Sigmoid colon (tissue), 6 donors: ENCODE measurements at regions not wholly inside any gene's neighbourhood (a gene's known extent, or its start where the extent isn't known, plus 50 kb on each side); places are given as distances from the start of the nearest gene placed in this dataset.

ENCODE experiments used
- DNase-seq: peaks from one replicate; pipeline ENCODE4 v3.0.0-alpha.2; 2019
- H3K27ac ChIP-seq, 4 donors: fragments of 200-600 bp; sonication (generic); one replicate each; pipeline ENCODE4 v1.5.1; 2016 to 2019; ENCODE audit warnings: mild to moderate bottlenecking in 1 of 4
- H3K27me3 ChIP-seq, 3 donors: fragments of 200-600 bp; sonication (generic); one replicate each; pipeline ENCODE4 v1.5.1; 2019; ENCODE audit warnings: mild to moderate bottlenecking in 1 of 3
- H3K36me3 ChIP-seq, 4 donors: fragments of 200-600 bp; sonication (generic); one replicate each; pipeline ENCODE4 v1.5.1; 2016 to 2019
- H3K4me1 ChIP-seq, 4 donors: fragments of 200-600 bp; sonication (generic); one replicate each; pipeline ENCODE4 v1.5.1; 2017 to 2019
- H3K4me3 ChIP-seq, 4 donors: fragments of 200-600 bp; sonication (generic); one replicate each; pipeline ENCODE4 v1.5.1; 2017 to 2019; ENCODE audit warnings: mild to moderate bottlenecking in 2 of 4, moderate library complexity in 1 of 4
- H3K9me3 ChIP-seq, 4 donors: fragments of 200-600 bp in 3 of 4; sonication (generic) in 3 of 4; one replicate each; pipeline versions ENCODE4 v1.5.1 to v1.6.1; 2013 to 2019
- EP300 ChIP-seq, 4 donors: sonication (generic); formaldehyde crosslinking; IDR thresholded peaks; one replicate each; pipeline ENCODE4 v1.6.1; 2017; ENCODE audit warnings: antibody characterized with exemption in 4 of 4
- POLR2A ChIP-seq, 2 donors: fragments of 450-650 bp; IDR thresholded peaks; one replicate each; pipeline ENCODE4 v1.6.1; 2016; ENCODE audit warnings: antibody characterized with exemption in 2 of 2, mild to moderate bottlenecking in 2 of 2, moderate library complexity in 2 of 2
- POLR2AphosphoS5 ChIP-seq, 4 donors: sonication (generic); formaldehyde crosslinking; IDR thresholded peaks; one replicate each; pipeline ENCODE4 v1.6.1; 2017; ENCODE audit warnings: antibody characterized with exemption in 4 of 4
- WGBS, 2 donors: extraction: QIAGEN DNeasy Blood & Tissue Kit; methylation state at CpG; one replicate each; pipeline ENCODE4 v1.1.7; 2013; 5-methylcytosine and 5-hydroxymethylcytosine counted together
- intact Hi-C: fragments of 100-400 bp; cut with DNase I; formaldehyde crosslinking; loops from one replicate; pipeline ENCODE4 v1.15.1; 2023
- TF ChIP-seq, protein P1 (sequence below), 4 experiments: fragments of 450-650 bp in 3 of 4; fragments of 200-600 bp in 1 of 4; IDR thresholded peaks; one replicate each; pipeline ENCODE4 v1.5.1; 2016 to 2019; ENCODE audit warnings: antibody characterized with exemption in 4 of 4, mild to moderate bottlenecking in 3 of 4, moderate library complexity in 2 of 4
- donor health status: healthy with polysubstance abuse.
- donor health status: healthy.

DNA sequence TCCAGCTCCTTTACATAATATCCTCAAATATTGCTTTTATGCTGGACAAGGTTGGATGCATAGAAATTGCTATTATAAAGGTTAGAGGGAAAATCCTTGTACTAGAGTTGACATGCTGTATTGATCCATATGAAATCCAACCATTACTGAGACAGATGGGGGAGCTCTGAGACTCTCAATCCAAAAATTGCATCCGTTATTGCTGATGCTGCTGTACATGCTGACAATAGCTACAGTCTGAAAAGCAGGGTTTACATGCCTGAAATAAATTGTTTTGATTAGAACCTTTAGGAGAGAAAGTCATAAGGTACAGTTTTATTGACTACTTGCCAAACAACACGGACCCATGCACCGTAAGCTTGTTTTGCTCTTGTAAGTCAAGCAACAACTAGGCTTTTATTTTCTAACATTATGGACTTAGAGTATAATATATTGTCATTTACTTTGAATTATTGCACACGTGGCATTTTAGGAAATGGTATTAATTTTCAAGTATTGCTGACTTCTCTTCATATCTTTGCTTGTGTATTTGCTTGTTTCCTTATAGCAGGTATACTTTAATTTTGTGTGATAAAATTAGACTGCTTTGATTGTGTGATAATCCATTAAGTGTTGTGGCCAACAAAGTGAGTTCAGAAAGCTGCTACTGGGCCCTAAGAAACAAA lies 1365.2 kb downstream of the STIM2 start:
- no peak overlapping the region for H3K4me3 ChIP-seq
- no peaks in the 10 kb centered on the region for H3K9me3 ChIP-seq
- H3K4me1 ChIP-seq, result peaks cover 0 to 22% (median 11%) of the 10 kb centered on the region in 4 donors
- 36 to 58% methylated on average over 4 of the region's 4 CpGs for WGBS, 2 donors
- H3K27ac ChIP-seq, result no peak overlapping the region
- no peak for DNase-seq
- intact Hi-C loops, result no loop called here
- TF ChIP-seq POLR2AphosphoS5 (IDR thresholded peaks at IDR 0.05) (no peak), POLR2A (IDR thresholded peaks at IDR 0.05) (no peak), EP300 (IDR thresholded peaks at IDR 0.05) (no peak)
- TF ChIP-seq, protein P1, sequence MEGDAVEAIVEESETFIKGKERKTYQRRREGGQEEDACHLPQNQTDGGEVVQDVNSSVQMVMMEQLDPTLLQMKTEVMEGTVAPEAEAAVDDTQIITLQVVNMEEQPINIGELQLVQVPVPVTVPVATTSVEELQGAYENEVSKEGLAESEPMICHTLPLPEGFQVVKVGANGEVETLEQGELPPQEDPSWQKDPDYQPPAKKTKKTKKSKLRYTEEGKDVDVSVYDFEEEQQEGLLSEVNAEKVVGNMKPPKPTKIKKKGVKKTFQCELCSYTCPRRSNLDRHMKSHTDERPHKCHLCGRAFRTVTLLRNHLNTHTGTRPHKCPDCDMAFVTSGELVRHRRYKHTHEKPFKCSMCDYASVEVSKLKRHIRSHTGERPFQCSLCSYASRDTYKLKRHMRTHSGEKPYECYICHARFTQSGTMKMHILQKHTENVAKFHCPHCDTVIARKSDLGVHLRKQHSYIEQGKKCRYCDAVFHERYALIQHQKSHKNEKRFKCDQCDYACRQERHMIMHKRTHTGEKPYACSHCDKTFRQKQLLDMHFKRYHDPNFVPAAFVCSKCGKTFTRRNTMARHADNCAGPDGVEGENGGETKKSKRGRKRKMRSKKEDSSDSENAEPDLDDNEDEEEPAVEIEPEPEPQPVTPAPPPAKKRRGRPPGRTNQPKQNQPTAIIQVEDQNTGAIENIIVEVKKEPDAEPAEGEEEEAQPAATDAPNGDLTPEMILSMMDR (IDR thresholded peaks at IDR 0.05), result no peak
- H3K36me3 ChIP-seq, result no peaks in the 10 kb centered on the region
- H3K27me3 ChIP-seq, result no peaks in the 10 kb centered on the region

DNA sequence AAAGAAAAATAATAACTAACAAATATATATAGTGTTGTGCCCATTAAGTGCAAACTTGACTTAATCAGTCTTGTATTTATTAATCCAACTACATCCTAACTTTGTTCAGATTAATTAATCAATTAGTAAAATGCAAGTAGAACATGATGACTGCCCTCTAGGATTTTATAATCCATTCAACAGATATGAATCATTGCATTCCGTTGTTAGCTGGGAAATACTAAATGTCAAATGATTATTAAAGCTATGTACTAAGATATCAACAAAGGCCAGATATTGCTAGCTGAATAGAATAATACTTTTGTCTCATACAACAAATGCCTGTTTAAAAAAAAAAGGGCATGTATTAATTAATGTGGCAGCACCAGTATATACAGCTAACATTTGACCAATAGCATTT lies 1366.3 kb downstream of the STIM2 start:
- intact Hi-C loops, result no loop called here
- Histone ChIP-seq H3K4me1 (peaks cover 0 to 22% (median 11%) of the 10 kb centered on the region in 4 donors), H3K9me3 (no peaks in the 10 kb centered on the region), H3K4me3 (no peak overlapping the region), H3K36me3 (no peaks in the 10 kb centered on the region), H3K27ac (no peak overlapping the region), H3K27me3 (no peaks in the 10 kb centered on the region)
- no peak for DNase-seq
- WGBS, 2 donors, result 40 to 88% methylated on average over 1 of the region's 1 CpG
- TF ChIP-seq EP300 (IDR thresholded peaks at IDR 0.05) (no peak), POLR2AphosphoS5 (IDR thresholded peaks at IDR 0.05) (no peak), POLR2A (IDR thresholded peaks at IDR 0.05) (no peak)
- TF ChIP-seq, protein P1 (IDR thresholded peaks at IDR 0.05), result no peak

DNA sequence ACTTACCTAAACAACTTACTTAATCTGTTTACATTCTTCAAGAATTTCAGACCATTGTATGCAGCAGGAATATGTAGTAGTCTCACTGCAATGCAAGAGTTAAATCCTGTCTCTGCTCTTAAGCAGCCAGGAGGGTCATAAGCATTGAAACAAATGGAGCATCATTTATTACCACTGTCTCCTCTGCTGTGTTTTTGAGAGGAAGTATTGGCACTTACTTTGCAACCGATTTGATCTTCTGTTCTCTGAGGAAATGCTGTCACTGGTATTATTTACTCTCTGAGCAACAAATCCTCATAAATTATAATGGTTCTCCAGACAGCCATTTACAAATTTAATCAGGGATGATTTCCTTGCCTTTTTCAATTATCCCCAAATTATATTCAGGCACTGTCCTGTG lies 1367.1 kb downstream of the STIM2 start:
- H3K27ac ChIP-seq, result no peak overlapping the region
- no peak for DNase-seq
- 25 to 26% methylated on average over 1 of the region's 1 CpG for WGBS, 2 donors
- no peaks in the 10 kb centered on the region for H3K36me3 ChIP-seq
- intact Hi-C loops, result no loop called here
- H3K4me3 ChIP-seq, result no peak overlapping the region
- TF ChIP-seq POLR2A (IDR thresholded peaks at IDR 0.05), result no peak
- TF ChIP-seq, protein P1 (IDR thresholded peaks at IDR 0.05), result no peak
- no peak for TF ChIP-seq POLR2AphosphoS5 (IDR thresholded peaks at IDR 0.05)
- no peak for TF ChIP-seq EP300 (IDR thresholded peaks at IDR 0.05)
- no peaks in the 10 kb centered on the region for H3K27me3 ChIP-seq
- H3K9me3 ChIP-seq, result no peaks in the 10 kb centered on the region
- peaks cover 0 to 26% (median 13%) of the 10 kb centered on the region in 4 donors for H3K4me1 ChIP-seq

DNA sequence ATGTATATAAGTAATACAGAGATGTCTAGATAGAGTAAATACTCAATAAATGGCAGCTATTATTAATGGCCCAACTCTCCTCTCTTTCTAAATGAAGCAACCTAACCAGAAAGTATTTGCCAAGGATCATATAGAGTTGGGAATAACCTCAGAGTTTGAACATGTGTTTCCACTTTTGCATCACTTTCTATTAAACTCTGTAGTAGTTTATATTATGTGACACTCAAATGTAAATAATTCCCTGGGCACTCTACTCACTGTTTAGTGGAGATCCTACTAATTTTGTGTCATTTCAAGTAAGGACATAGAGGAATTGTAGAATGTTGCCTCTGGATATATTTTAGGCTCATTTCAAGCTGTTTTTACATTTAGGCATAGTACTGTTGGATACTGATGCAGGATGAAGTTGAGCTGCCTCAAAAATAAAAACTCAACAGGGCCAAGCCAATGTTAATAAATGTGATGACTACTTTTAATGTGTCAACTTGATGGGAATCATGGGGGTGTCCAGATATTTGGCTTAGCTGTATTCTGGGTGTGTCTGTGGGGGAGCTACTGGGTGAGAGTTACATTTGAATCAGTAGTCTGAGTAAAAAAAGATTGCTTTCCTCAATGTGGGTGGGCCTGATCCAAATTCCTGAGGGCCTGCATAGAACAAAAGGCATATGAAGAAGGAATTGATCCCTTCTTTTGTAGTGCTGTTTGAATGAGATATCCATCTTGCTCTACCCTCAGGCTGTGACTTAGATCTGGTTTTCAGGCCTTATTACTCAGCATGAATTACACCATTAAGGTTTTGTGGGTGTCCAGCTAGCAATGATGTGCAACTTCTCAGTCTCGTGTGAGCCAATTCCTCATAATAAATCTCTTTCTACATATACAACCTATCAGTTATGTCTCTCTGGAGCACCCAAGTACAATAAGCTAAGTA lies 1368.2 kb downstream of the STIM2 start:
- WGBS, 2 donors, result 58 to 60% methylated on average over 1 of the region's 1 CpG
- H3K27ac ChIP-seq, result no peak overlapping the region
- no peak for TF ChIP-seq POLR2A (IDR thresholded peaks at IDR 0.05)
- no peak for TF ChIP-seq POLR2AphosphoS5 (IDR thresholded peaks at IDR 0.05)
- TF ChIP-seq, protein P1 (IDR thresholded peaks at IDR 0.05), result no peak
- no peak for TF ChIP-seq EP300 (IDR thresholded peaks at IDR 0.05)

More for the DNA sequence above, 1368.2 kb downstream of the STIM2 start:
- Histone ChIP-seq H3K4me3 (no peak overlapping the region), H3K36me3 (no peaks in the 10 kb centered on the region), H3K27me3 (no peaks in the 10 kb centered on the region), H3K4me1 (peaks cover 0 to 37% (median 19%) of the 10 kb centered on the region in 4 donors), H3K9me3 (no peaks in the 10 kb centered on the region)
- intact Hi-C loops, result no loop called here
- no peak for DNase-seq
